ENCODE measurements at regions not wholly inside any gene's neighbourhood (a gene's known extent, or its start where the extent isn't known, plus 50 kb on each side); places are given as distances from the start of the nearest gene placed in this dataset.
A peak's percentile ranks its signal among the peaks of the same experiment; 100 is the strongest.

GRCh38 chr4:74878323-74878722, 54.6 kb upstream of the PARM1 start:
- no peak for DNase-seq

- no peak for DNase-seq
These were observed 57.5 kb upstream of the PARM1 start for GRCh38 chr4:74875451-74875850.

GRCh38 chr4:74874753-74875367, 58.1 kb upstream of the PARM1 start:
- DNase-seq = peak; percentile 93

- DNase-seq = peak; percentile 68
These were observed 59.2 kb upstream of the PARM1 start for GRCh38 chr4:74873545-74874301.

- DNase-seq = no peak
These were observed 64.7 kb upstream of the BTC start for GRCh38 chr4:74858921-74859562.

- DNase-seq = no peak
These were observed 61.6 kb upstream of the BTC start for GRCh38 chr4:74855879-74856278.

GRCh38 chr4:74848774-74849173, 54.5 kb upstream of the BTC start:
- no peak for DNase-seq

GRCh38 chr4:74845834-74846233, 51.5 kb upstream of the BTC start:
- no peak for DNase-seq
